HepG2 (cell line): ENCODE measurements at regions not wholly inside any gene's neighbourhood (a gene's known extent, or its start where the extent isn't known, plus 50 kb on each side); places are given as distances from the start of the nearest gene placed in this dataset.
A peak's percentile ranks its signal among the peaks of the same experiment; 100 is the strongest.

Experiments
- ADNP ChIP-seq: sonication (generic); formaldehyde crosslinking; IDR thresholded peaks from 2 replicates; pipeline ENCODE4 v1.4.0; 2020; ENCODE audit warnings: missing genetic modification reagents
- ARID2 ChIP-seq: sonication (generic); formaldehyde crosslinking; IDR thresholded peaks from 2 replicates; pipeline ENCODE4 v1.8.1; 2022; ENCODE audit warnings: mild to moderate bottlenecking, missing genetic modification reagents, borderline replicate concordance
- HDAC1 ChIP-seq: sonication (generic); formaldehyde crosslinking; IDR thresholded peaks from 2 replicates; pipeline ENCODE4 v1.5.1; 2020; ENCODE audit warnings: mild to moderate bottlenecking, missing genetic modification reagents
- HNF4A ChIP-seq: sonication (generic); formaldehyde crosslinking; IDR thresholded peaks from 2 replicates; pipeline ENCODE4 v1.4.0; 2020; ENCODE audit warnings: missing genetic modification reagents
- HNRNPH1 ChIP-seq: fragments of 200-400 bp; formaldehyde crosslinking; optimal IDR thresholded peaks from 2 replicates; pipeline ENCODE3; 2017; ENCODE audit warnings: mild to moderate bottlenecking, low read depth, low read length
- KAT8 ChIP-seq: IDR thresholded peaks from 2 replicates; pipeline ENCODE4 v1.6.1; 2016; ENCODE audit warnings: missing genetic modification reagents, missing compliant biosample characterization
- KLF6 ChIP-seq: IDR thresholded peaks from 2 replicates; pipeline ENCODE4 v1.8.0; 2016; ENCODE audit warnings: missing biosample characterization, missing genetic modification reagents
- MAFK ChIP-seq, 2 experiments: IDR thresholded peaks in 1 of 2; conservative IDR thresholded peaks in 1 of 2; 2 replicates each; pipeline ENCODE4 v1.6.1; 2011; ENCODE audit warnings: improper control_type of control experiment in 2 of 2, low read length in 2 of 2
- POGZ ChIP-seq: sonication (generic); formaldehyde crosslinking; IDR thresholded peaks from 2 replicates; pipeline ENCODE4 v1.4.0; 2020; ENCODE audit warnings: mild to moderate bottlenecking, missing genetic modification reagents
- POLR2AphosphoS2 ChIP-seq: IDR thresholded peaks from 2 replicates; pipeline ENCODE4 v1.6.1; 2011; ENCODE audit warnings: low read depth, low read length, improper control_type of control experiment
- RARA ChIP-seq: IDR thresholded peaks from 2 replicates; pipeline ENCODE4 v1.6.1; 2016; ENCODE audit warnings: missing genetic modification reagents, missing compliant biosample characterization
- SNRNP70 ChIP-seq: fragments of 200-400 bp; formaldehyde crosslinking; IDR thresholded peaks from 2 replicates; pipeline ENCODE4 v1.6.1; 2017; ENCODE audit warnings: mild to moderate bottlenecking, low read depth, low read length, moderate library complexity
- TARDBP ChIP-seq: sonication (generic); formaldehyde crosslinking; IDR thresholded peaks from 2 replicates; pipeline ENCODE4 v1.8.0; 2022; ENCODE audit warnings: mild to moderate bottlenecking, missing genetic modification reagents
- TSC22D2 ChIP-seq: sonication (generic); formaldehyde crosslinking; IDR thresholded peaks from 2 replicates; pipeline ENCODE4 v1.5.1; 2020; ENCODE audit warnings: missing genetic modification reagents, mild to moderate bottlenecking, borderline replicate concordance
- ZBTB42 ChIP-seq: sonication (generic); formaldehyde crosslinking; IDR thresholded peaks from 2 replicates; pipeline ENCODE4 v1.5.0; 2020; ENCODE audit warnings: mild to moderate bottlenecking, missing genetic modification reagents
- ZFP36 ChIP-seq: fragments of 150-350 bp; IDR thresholded peaks from 2 replicates; pipeline ENCODE4 v1.6.1; 2018; ENCODE audit warnings: borderline replicate concordance, low read length, low read depth; ENCODE audit not compliant: partially characterized antibody
- ZFP62 ChIP-seq: sonication (generic); formaldehyde crosslinking; IDR thresholded peaks from 2 replicates; pipeline ENCODE4 v1.4.0; 2020; ENCODE audit warnings: missing genetic modification reagents
- ZNF746 ChIP-seq: sonication (generic); formaldehyde crosslinking; IDR thresholded peaks from 2 replicates; pipeline ENCODE4 v1.8.0; 2022; ENCODE audit warnings: mild to moderate bottlenecking, missing genetic modification reagents
- ZSCAN21 ChIP-seq: sonication (generic); formaldehyde crosslinking; IDR thresholded peaks from 2 replicates; pipeline ENCODE4 v1.8.0; 2022; ENCODE audit warnings: mild to moderate bottlenecking, missing genetic modification reagents, moderate library complexity, borderline replicate concordance
- TF ChIP-seq, protein P1 (sequence below): sonication (generic); formaldehyde crosslinking; IDR thresholded peaks from 2 replicates; pipeline ENCODE4 v1.5.1; 2020; ENCODE audit warnings: missing genetic modification reagents, mild to moderate bottlenecking, borderline replicate concordance
- TF ChIP-seq, protein P2 (sequence below): sonication (generic); formaldehyde crosslinking; IDR thresholded peaks from 2 replicates; pipeline ENCODE4 v1.5.1; 2020; ENCODE audit warnings: mild to moderate bottlenecking, missing genetic modification reagents, borderline replicate concordance
- TF ChIP-seq, protein P3 (sequence below): sonication (generic); formaldehyde crosslinking; conservative IDR thresholded peaks from 2 replicates; pipeline ENCODE4 v1.4.0; 2020; ENCODE audit warnings: missing genetic modification reagents
- TF ChIP-seq, protein P4 (sequence below): sonication (generic); formaldehyde crosslinking; IDR thresholded peaks from 2 replicates; pipeline ENCODE4 v1.5.0; 2020; ENCODE audit warnings: missing genetic modification reagents, mild to moderate bottlenecking, borderline replicate concordance

DNA sequence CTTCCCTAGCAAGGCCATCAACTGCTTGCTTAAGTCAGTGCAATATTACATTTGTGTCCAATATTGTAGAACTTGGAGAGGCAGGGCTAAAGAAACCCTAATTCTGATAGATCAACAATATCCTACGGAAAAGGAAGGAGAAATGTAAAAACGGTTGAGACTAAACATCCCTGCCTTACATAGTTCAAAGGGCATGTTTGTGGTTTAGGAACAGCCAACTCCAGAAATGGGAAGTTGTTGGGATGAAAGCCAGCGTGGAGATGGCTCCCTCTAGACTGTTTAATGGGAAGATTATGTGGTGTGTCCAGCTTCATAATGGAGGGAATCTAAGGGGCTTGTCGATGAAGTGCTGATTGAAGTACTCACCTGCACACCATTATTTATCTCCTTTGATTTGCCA lies 145.3 kb upstream of the TENT5A start (continued):
- TF ChIP-seq, protein P1, sequence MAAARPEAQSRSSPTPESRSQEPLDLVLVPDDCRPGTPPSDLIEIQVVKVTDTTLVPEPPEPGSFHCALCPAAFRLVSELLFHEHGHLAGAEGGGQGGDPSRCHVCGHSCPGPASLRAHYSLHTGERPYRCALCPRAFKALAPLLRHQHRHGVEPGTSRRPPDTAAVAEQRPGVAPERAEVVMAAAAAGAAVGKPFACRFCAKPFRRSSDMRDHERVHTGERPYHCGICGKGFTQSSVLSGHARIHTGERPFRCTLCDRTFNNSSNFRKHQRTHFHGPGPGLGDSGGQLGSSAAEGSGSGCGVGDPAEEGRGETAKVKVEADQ (CRISPR knock-in tag): 0 out of 2 replicates have a peak, but pooled peaks have one; percentile 30
- TF ChIP-seq KLF6 (CRISPR knock-in tag) (no peak), POGZ (CRISPR knock-in tag) (peak; percentile 79), ZNF746 (CRISPR knock-in tag) (no peak), ZFP36 (no peak), SNRNP70 (no peak), ADNP (CRISPR knock-in tag) (no peak), HDAC1 (CRISPR knock-in tag) (no peak), RARA (CRISPR knock-in tag) (no peak), TARDBP (CRISPR knock-in tag) (no peak), ARID2 (CRISPR knock-in tag) (no peak), HNRNPH1 (no peak), HNF4A (peak; percentile 86), ZBTB42 (CRISPR knock-in tag) (no peak), KAT8 (CRISPR knock-in tag) (0 out of 2 replicates have a peak, but pooled peaks have one; percentile 29), POLR2AphosphoS2 (no peak), MAFK (conservative IDR thresholded peaks at IDR 0.05 in 1 of 2, IDR thresholded peaks at IDR 0.05 in 1 of 2; ENCODE audit: low read length in 2 of 2) (no peak), ZSCAN21 (CRISPR knock-in tag) (no peak), TSC22D2 (CRISPR knock-in tag) (no peak), ZFP62 (CRISPR knock-in tag) (no peak)
- TF ChIP-seq, protein P2, sequence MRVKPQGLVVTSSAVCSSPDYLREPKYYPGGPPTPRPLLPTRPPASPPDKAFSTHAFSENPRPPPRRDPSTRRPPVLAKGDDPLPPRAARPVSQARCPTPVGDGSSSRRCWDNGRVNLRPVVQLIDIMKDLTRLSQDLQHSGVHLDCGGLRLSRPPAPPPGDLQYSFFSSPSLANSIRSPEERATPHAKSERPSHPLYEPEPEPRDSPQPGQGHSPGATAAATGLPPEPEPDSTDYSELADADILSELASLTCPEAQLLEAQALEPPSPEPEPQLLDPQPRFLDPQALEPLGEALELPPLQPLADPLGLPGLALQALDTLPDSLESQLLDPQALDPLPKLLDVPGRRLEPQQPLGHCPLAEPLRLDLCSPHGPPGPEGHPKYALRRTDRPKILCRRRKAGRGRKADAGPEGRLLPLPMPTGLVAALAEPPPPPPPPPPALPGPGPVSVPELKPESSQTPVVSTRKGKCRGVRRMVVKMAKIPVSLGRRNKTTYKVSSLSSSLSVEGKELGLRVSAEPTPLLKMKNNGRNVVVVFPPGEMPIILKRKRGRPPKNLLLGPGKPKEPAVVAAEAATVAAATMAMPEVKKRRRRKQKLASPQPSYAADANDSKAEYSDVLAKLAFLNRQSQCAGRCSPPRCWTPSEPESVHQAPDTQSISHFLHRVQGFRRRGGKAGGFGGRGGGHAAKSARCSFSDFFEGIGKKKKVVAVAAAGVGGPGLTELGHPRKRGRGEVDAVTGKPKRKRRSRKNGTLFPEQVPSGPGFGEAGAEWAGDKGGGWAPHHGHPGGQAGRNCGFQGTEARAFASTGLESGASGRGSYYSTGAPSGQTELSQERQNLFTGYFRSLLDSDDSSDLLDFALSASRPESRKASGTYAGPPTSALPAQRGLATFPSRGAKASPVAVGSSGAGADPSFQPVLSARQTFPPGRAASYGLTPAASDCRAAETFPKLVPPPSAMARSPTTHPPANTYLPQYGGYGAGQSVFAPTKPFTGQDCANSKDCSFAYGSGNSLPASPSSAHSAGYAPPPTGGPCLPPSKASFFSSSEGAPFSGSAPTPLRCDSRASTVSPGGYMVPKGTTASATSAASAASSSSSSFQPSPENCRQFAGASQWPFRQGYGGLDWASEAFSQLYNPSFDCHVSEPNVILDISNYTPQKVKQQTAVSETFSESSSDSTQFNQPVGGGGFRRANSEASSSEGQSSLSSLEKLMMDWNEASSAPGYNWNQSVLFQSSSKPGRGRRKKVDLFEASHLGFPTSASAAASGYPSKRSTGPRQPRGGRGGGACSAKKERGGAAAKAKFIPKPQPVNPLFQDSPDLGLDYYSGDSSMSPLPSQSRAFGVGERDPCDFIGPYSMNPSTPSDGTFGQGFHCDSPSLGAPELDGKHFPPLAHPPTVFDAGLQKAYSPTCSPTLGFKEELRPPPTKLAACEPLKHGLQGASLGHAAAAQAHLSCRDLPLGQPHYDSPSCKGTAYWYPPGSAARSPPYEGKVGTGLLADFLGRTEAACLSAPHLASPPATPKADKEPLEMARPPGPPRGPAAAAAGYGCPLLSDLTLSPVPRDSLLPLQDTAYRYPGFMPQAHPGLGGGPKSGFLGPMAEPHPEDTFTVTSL (CRISPR knock-in tag): no peak
- TF ChIP-seq, protein P3, sequence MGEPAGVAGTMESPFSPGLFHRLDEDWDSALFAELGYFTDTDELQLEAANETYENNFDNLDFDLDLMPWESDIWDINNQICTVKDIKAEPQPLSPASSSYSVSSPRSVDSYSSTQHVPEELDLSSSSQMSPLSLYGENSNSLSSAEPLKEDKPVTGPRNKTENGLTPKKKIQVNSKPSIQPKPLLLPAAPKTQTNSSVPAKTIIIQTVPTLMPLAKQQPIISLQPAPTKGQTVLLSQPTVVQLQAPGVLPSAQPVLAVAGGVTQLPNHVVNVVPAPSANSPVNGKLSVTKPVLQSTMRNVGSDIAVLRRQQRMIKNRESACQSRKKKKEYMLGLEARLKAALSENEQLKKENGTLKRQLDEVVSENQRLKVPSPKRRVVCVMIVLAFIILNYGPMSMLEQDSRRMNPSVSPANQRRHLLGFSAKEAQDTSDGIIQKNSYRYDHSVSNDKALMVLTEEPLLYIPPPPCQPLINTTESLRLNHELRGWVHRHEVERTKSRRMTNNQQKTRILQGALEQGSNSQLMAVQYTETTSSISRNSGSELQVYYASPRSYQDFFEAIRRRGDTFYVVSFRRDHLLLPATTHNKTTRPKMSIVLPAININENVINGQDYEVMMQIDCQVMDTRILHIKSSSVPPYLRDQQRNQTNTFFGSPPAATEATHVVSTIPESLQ: no peak
- TF ChIP-seq, protein P4, sequence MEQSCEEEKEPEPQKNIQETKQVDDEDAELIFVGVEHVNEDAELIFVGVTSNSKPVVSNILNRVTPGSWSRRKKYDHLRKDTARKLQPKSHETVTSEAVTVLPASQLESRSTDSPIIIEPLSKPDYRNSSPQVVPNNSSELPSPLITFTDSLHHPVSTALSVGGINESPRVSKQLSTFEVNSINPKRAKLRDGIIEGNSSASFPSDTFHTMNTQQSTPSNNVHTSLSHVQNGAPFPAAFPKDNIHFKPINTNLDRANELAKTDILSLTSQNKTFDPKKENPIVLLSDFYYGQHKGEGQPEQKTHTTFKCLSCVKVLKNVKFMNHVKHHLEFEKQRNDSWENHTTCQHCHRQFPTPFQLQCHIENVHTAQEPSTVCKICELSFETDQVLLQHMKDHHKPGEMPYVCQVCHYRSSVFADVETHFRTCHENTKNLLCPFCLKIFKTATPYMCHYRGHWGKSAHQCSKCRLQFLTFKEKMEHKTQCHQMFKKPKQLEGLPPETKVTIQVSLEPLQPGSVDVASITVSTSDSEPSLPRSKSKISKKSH: no peak
